NCI-H1105 treated with DMSO at 0.1 percent for 48 hours (cell line): ENCODE measurements at regions not wholly inside any gene's neighbourhood (a gene's known extent, or its start where the extent isn't known, plus 50 kb on each side); places are given as distances from the start of the nearest gene placed in this dataset.
"Not testable (repeated sequence)": the region's sequence is repeated elsewhere in the genome, so short reads cannot be mapped to it uniquely, and the experiment has no call there.

ENCODE experiments used
- DNase-seq: peaks from one replicate; lab custom pipeline; 2025; lab: John Stamatoyannopoulos, UW

DNA sequence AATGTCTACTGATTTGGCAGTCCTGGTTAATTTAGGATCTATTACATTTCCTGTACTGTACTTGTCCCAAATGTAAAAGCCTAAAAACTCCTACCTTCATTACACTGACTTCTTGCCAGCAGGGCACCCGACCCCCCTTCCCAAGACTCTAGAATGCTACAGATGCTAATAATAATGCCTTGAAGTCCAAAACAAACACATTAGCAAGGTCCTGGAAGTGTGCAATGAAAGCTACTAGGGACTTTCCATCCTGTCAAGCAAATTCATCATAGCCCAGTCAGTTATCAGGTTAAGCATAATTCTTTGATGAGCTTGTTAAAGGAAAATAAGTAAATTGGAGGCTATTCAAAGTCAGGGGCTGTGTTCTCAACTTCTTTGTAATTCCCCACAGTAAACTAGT is 115.3 kb upstream of the RBBP8 start:
- DNase-seq, result peak; percentile 51

DNA sequence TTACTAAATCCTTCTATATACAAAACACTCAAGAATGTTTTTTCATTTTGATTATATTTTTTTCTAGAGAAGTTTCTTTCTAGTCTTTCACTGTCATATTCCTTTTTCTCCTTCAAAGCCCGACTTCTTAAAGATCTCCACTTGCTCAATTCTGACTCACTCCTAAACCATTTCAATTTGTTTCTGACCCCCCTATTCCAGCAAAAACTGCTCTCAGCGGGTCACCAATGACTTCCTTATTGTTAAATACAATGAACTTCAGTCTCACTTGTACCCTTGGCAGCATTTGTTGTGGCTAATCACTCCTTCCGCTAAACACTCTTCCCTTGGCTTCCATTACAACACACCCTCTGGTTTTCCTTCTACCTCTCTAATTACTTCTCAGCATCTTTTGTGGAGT is 111.1 kb upstream of the RBBP8 start:
- DNase-seq, result no peak

DNA sequence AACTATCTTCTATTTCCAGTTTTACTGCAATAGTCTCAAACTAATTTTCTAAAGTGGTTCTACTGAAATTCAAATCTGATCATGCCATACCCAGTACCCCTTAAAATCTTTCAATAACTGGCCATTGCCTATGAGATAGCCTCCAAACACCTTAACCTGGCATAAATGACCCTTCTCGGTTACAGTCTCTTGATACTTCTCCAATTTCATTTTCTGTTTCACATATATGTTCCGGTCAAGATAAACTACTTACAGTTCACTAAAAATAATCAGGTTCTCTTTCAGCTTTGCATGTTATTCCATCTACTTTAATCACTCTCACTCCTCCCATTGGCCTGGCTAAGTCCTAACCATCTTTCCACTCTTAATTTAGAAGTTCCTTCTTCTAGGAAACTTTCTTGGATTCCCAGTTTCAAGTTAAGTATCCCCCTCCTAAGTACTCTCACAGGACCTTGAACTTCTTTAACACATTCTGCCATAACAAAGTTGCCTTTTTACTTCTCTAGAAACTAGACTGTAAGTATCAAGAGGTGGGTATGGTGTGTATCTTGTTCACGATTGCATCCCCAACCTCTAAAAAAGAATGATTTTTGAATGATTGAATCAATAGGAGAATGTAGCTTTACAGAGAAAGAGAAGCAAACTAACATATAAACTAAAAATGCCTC is 110.2 kb upstream of the RBBP8 start:
- DNase-seq, result no peak

DNA sequence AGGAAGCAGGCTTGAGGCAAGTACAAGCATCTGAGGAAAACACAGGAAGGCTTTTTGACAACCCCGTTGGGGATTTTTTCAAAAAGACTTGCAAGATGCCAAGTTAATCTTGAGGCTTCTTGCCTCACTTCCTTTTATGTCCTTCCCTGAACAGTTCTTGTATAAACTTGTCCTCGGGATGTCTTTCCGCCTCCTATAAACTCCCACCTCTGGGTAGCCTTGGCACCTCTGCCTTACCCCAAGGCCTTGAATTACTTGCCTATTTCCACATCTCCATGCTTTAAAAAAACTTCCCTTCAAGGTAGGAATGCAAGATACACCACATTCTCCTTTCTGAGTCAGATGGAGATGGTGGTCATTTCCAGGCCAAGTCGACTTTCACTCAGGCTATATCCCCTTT is 106.4 kb upstream of the RBBP8 start:
- no peak for DNase-seq

DNA sequence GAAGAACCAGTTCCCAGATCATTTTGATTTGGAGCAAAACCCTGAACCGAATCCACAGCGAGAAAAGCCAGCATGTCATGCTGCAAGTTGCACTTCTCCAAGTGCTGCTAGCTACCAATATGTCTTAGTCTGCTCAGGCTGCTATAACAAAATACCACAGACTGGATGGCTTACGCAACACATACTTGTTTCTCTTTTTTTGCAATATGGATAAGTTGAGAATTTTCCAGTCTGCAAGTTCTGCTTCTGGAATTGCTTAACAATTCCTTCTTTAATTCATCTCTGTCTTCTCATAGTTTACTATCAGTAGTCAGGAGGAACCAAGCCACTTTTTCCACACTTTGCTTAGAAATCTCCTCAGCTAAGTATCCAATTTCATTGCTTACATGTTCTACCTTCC is 105.9 kb upstream of the RBBP8 start:
- no peak for DNase-seq

GRCh38 chr18:22827741-22828140 is 105.4 kb upstream of the RBBP8 start:
- no peak for DNase-seq

DNA sequence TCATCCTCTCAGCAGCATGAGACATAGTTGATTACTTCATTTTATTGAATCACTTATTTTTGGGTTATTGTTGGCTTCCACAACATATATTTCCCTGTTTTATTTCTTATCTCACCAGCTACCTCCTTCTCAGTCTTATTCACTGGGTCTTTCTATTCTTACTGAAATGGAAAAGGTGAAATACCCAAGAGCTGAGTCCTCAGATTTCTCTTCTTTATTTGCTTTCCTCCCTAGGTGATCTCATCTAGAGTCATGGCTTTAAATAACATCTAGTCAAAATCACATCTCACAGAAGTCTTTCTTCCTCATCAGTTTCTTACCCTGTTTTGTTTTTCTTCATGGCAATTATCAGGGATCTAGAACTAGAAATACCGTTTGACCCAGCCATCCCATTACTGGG is 105.0 kb upstream of the RBBP8 start:
- no peak for DNase-seq

DNA sequence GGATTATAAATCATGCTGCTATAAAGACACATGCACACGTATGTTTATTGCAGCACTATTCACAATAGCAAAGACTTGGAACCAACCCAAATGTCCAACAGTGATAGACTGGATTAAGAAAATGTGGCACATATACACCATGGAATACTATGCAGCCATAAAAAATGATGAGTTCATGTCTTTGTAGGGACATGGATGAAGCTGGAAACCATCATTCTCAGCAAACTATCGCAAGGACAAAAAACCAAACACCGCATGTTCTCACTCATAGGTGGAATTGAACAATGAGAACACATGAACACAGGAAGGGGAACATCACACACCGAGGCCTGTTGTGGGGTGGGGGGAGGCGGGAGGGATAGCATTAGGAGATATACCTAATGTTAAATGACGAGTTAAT is 104.5 kb upstream of the RBBP8 start:
- DNase-seq, result not testable (repeated sequence)

DNA sequence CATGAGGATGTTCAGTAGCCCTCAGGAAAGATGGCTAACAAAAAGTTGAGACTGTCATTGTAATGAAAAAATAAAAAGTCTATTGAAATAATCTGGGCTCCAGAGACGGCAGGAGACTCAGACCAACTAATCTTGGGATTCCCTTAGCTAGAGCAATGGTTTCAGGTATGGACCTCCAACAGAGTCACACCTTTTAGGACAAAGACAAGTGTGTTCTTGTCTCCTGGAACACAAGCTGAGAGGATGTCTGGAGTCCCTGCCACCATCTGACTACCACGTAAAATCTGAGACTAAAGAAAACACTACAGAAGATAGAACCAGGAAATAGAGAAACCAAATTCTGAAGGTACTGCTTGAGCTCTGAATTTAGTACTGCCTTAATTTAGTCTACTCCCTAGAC is 103.3 kb upstream of the RBBP8 start:
- DNase-seq, result no peak

- DNase-seq, result no peak
These were observed 102.6 kb upstream of the RBBP8 start for GRCh38 chr18:22830511-22830910.

DNA sequence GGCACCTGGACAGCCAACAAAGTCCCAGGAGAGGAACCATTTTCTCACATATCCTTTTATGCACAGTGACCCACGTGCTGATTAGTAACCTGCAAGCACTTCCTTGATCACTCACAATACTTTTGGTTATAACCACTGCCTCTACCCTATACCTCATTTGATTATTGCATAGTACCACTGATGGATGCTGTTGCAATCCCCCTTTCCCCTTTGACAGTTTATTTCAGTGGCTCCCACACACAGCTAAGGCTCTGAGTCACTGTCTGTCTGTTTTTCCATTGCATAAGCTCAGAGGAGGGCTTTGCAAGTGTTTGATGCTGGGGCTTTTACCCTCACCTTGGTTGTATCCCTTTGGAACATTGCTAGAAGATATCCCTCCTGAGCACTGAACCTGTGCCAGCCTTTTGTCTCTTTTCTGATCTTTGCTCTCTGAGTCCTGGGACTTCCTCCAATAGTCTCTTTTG is 101.7 kb upstream of the RBBP8 start:
- peak; percentile 19 for DNase-seq

DNA sequence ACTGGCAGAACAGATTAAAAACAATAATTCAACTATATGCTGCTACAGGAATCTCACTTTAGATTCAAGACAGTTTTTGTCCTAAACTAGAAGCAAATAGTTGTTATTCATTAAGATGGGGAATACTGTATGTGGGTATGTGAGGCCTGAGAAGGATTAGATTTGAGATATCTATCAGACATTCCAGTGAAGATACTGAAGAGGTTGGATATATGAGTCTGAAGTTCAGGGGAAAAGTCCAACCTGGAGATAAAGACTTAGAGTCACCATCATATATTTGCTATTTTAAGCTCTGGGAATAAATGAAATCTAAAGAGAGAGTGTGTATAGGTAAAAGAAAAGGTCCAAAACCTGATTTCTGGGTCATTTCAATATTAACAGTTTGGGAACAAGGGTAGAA is 96.2 kb upstream of the RBBP8 start:
- DNase-seq, result no peak

DNA sequence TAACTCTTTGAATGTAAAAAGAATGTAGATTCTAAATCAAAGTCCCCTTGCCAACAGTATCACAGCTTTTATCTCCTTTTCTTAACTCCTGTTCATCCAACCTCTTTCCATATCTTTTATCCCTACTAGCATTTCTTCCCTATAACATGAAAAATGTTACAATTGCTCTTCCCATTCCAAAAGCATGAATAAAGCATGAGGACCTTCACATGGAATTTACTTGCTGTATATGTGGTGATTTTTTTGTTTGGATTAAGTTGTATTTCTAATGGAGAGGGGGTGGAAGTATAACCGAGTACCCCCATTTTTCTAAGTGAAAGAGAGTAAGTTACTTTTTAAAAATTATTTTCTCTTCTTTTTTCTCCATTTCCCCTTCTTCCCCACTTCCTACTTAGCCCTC is 94.9 kb upstream of the RBBP8 start:
- no peak for DNase-seq

- no peak for DNase-seq
These were observed 94.4 kb upstream of the RBBP8 start for GRCh38 chr18:22838639-22839277.

DNA sequence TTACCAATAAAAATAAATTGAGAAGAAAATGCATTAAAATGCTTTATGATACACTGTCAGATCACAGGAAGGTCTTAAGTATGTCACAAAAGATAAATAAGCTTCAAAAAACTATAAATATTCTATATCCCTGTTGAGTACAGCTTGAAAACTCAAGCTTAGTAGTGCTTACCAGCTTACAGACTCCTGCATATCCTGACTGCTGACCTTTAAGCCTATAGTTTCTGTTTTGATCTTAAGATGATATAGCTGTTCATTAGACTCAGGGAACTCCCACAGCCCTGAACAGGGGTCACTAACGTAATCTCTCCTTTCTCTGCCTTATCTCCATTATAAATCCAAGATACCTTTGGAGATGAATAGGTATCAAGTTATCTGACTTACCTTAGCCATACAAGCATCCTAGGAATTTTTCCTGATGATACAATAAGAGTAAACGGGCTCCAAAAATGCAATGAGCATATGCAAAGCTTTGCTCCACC is 93.7 kb upstream of the RBBP8 start:
- DNase-seq, result no peak

DNA sequence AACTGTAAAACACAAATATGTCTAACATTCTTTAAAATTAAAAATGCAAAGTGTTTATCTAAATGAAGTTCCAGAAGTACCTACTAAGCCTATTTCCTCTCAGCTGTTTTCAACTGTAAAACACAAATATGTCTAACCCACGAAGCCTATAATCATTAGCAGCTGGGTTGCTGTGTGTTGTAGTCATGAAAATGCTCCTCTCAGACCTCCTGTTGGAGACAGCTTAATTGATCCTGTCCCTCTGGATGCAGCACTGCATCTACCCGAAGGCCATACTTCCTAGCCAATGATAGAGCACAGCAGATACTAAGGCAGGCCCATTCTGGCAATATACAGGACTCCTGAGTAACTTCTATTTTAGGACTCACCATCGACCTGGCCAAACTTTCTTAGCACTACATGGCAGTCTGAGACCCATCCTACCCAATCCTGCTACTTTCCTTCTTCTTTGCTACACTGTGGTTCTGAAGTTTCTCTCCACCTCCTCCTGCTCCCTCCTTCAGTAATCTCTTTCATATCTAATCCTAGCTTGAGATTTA is 92.5 kb upstream of the RBBP8 start:
- DNase-seq, result no peak

- DNase-seq, result no peak
These were observed 91.3 kb upstream of the RBBP8 start for GRCh38 chr18:22841840-22842239.

GRCh38 chr18:22844190-22844589 is 88.9 kb upstream of the RBBP8 start:
- DNase-seq, result no peak

DNA sequence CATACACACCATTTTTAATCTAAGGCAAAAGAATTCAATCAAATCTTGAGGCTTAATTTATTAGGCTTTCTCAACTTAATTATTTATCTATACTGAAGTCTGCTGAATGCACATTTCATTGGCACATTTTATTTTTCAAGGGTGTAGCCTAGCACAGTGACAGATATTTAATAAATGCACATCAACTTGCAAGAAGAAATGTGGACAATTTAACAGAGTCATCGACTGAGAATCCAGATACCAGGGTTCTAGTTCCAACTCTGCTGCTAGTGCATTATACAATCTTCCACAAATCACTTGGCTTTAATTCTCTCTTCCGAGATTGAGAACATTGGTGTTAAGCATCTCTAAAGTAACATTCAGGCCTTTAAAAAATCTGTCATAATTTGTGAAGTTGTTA is 88.5 kb upstream of the RBBP8 start:
- no peak for DNase-seq

DNA sequence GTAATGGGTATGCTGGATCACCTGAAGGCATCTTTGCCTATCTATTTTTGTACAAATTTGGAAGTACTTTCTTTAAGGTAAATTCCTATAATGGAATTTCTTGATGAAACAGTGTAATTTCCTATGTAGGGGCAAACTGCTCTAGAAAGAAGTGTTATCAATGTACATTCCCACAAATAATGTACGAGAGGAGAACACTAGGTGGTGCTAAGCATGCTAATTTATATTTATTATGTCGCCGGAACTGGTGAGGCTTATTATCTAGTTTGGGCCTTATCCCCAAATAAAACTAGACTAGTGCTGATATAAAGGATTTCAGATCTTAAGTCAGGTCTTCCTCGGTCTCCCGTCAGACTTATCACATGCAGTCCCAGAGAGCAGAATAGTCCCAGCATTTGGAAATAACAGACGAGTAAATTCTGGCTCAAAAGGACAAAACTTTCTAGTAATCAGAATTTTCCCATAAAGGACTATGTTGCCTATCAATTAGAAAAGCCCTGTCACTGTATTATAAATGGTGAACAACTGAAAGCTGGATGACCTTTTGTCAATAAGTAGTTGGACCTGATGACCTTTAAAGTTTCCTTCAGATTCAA is 86.9 kb upstream of the RBBP8 start:
- DNase-seq, result peak; percentile 46

DNA sequence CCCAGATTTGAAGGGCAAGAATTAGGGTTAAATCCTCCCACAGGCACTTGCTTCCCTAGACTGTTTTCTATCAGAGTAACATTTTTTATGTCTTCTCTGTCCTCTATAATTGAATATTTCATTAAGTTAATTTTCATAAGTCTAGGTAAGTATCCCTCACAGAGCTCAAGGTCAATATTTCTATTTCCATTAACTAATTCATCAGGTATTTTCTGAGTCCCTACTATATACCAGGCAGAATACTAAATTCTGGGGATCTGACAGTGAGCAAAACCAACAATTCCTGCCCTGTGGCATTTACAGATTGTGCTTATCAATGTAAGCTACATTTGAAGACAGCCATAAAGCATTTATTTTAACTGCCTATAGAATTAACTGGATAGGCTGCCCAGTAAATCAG is 86.4 kb upstream of the RBBP8 start:
- no peak for DNase-seq

- DNase-seq, result no peak
These were observed 85.7 kb upstream of the RBBP8 start for GRCh38 chr18:22847392-22847791.

DNA sequence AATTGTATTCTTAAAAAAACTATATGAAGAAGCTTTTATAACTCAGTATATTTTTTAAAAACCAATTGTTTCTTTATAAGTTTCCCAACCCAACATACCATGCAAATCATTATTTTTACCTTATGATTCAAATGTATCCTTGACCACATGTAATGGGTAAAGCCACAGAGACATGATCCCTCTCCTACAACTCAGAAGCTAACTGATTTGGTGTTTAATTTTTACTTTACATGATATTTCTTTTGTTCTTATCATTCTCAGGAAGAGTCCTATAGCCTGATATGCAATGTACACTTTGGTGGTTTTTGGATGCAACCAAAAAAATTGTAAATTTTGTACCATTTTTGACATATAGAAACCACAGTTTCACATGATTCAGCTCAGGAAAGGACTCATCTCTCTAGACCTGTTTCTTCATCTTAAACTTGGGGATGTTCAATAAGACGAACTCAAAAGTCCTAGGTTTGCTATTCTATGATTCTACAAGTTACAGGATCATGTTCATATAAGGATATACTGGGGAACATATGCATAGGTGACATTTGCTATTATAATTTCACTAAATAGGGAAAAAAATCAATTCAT is 85.2 kb upstream of the RBBP8 start:
- no peak for DNase-seq
